HG02981 (cell line): ENCODE measurements at regions not wholly inside any gene's neighbourhood (a gene's known extent, or its start where the extent isn't known, plus 50 kb on each side); places are given as distances from the start of the nearest gene placed in this dataset.

ENCODE experiments used
- ATAC-seq: cut with Tn5 transposase; IDR thresholded peaks from one replicate; pipeline ENCODE4 v1.9.1; 2021; ENCODE audit warnings: mild to moderate bottlenecking, moderate library complexity; ENCODE audit not compliant: unreplicated experiment

- no peak for ATAC-seq
These were observed 386.0 kb downstream of the NR2F2 start for GRCh38 chr15:96716478-96716877.

- ATAC-seq, result no peak
These were observed 389.8 kb downstream of the NR2F2 start for GRCh38 chr15:96720251-96720650.

- ATAC-seq, result no peak
These were observed 390.2 kb downstream of the NR2F2 start for GRCh38 chr15:96720656-96721055.

GRCh38 chr15:96728591-96728990 is 398.1 kb downstream of the NR2F2 start:
- no peak for ATAC-seq

- ATAC-seq, result no peak
These were observed 402.2 kb downstream of the NR2F2 start for GRCh38 chr15:96732704-96733103.

- no peak for ATAC-seq
These were observed 403.2 kb downstream of the NR2F2 start for GRCh38 chr15:96733721-96734120.

GRCh38 chr15:96735632-96736240 is 405.2 kb downstream of the NR2F2 start:
- no peak for ATAC-seq

GRCh38 chr15:96736384-96736783 is 405.9 kb downstream of the NR2F2 start:
- ATAC-seq, result no peak

GRCh38 chr15:96737408-96737807 is 406.9 kb downstream of the NR2F2 start:
- no peak for ATAC-seq

- no peak for ATAC-seq
These were observed 416.2 kb downstream of the NR2F2 start for GRCh38 chr15:96746665-96747064.

GRCh38 chr15:96747291-96747690 is 416.8 kb downstream of the NR2F2 start:
- ATAC-seq, result no peak

- no peak for ATAC-seq
These were observed 419.9 kb downstream of the NR2F2 start for GRCh38 chr15:96750361-96750760.

- no peak for ATAC-seq
These were observed 425.6 kb downstream of the NR2F2 start for GRCh38 chr15:96756146-96756545.

GRCh38 chr15:96756656-96757055 is 426.2 kb downstream of the NR2F2 start:
- ATAC-seq, result no peak

- no peak for ATAC-seq
These were observed 432.1 kb downstream of the NR2F2 start for GRCh38 chr15:96762566-96762965.

GRCh38 chr15:96764501-96764900 is 434.0 kb downstream of the NR2F2 start:
- ATAC-seq, result no peak

GRCh38 chr15:96764946-96765345 is 434.4 kb downstream of the NR2F2 start:
- ATAC-seq, result no peak

- ATAC-seq, result no peak
These were observed 435.9 kb downstream of the NR2F2 start for GRCh38 chr15:96766366-96766765.

GRCh38 chr15:96767703-96768434 is 437.4 kb downstream of the NR2F2 start:
- no peak for ATAC-seq

- no peak for ATAC-seq
These were observed 437.9 kb downstream of the NR2F2 start for GRCh38 chr15:96768435-96768789.

- ATAC-seq, result no peak
These were observed 440.5 kb downstream of the NR2F2 start for GRCh38 chr15:96771035-96771434.

GRCh38 chr15:96774216-96774615 is 443.7 kb downstream of the NR2F2 start:
- no peak for ATAC-seq

- ATAC-seq, result no peak
These were observed 453.2 kb downstream of the NR2F2 start for GRCh38 chr15:96783746-96784145.
